ENCODE measurements at regions not wholly inside any gene's neighbourhood (a gene's known extent, or its start where the extent isn't known, plus 50 kb on each side); places are given as distances from the start of the nearest gene placed in this dataset.

- DNase-seq = no peak
These were observed 111.2 kb downstream of the SH3TC2 start for GRCh38 chr5:148951612-148952011.

- DNase-seq = no peak
These were observed 110.6 kb downstream of the SH3TC2 start for GRCh38 chr5:148952097-148952867.

GRCh38 chr5:148953711-148954110 lies 109.2 kb downstream of the SH3TC2 start:
- DNase-seq = no peak
